Upper lobe of left lung (tissue), 6 donors: ENCODE measurements at regions not wholly inside any gene's neighbourhood (a gene's known extent, or its start where the extent isn't known, plus 50 kb on each side); places are given as distances from the start of the nearest gene placed in this dataset.

ENCODE experiments used
- ATAC-seq, 2 donors: fragments of 200-7000 bp; cut with Tn5 transposase; one replicate each; pipeline ENCODE4 v1.9.1; 2022; ENCODE audit warnings: mild to moderate bottlenecking in 2 of 2, moderate library complexity in 2 of 2; ENCODE audit not compliant: low FRiP score in 2 of 2
- DNase-seq, 2 donors: peaks; one replicate each; pipeline ENCODE4 v3.0.0-alpha.2; 2019 to 2020
- H3K27ac ChIP-seq, 4 donors: fragments of 200-600 bp; sonication (generic); one replicate each; pipeline ENCODE4 v1.5.1; 2016 to 2019
- H3K27me3 ChIP-seq, 4 donors: fragments of 200-600 bp; sonication (generic); one replicate each; pipeline ENCODE4 v1.5.1; 2017 to 2019
- H3K36me3 ChIP-seq, 4 donors: fragments of 200-600 bp; sonication (generic); one replicate each; pipeline ENCODE4 v1.5.1; 2016 to 2019
- H3K4me1 ChIP-seq, 4 donors: fragments of 200-600 bp; sonication (generic); one replicate each; pipeline ENCODE4 v1.5.1; 2018 to 2019
- H3K4me3 ChIP-seq, 4 donors: fragments of 200-600 bp; sonication (generic); one replicate each; pipeline ENCODE4 v1.5.1; 2017 to 2019; ENCODE audit warnings: mild to moderate bottlenecking in 2 of 4, moderate library complexity in 1 of 4
- H3K9me3 ChIP-seq, 4 donors: fragments of 200-600 bp; sonication (generic); one replicate each; pipeline ENCODE4 v1.5.1; 2018 to 2019
- EP300 ChIP-seq, 4 donors: sonication (generic); formaldehyde crosslinking; IDR thresholded peaks; one replicate each; pipeline ENCODE4 v1.5.1; 2017; ENCODE audit warnings: antibody characterized with exemption in 4 of 4, control low read depth in 2 of 4
- POLR2A ChIP-seq, 4 donors: fragments of 450-650 bp; IDR thresholded peaks; one replicate each; pipeline ENCODE4 v1.5.1; 2016 to 2017; ENCODE audit warnings: antibody characterized with exemption in 4 of 4, mild to moderate bottlenecking in 2 of 4
- POLR2AphosphoS5 ChIP-seq, 2 donors: sonication (generic); formaldehyde crosslinking; IDR thresholded peaks; one replicate each; pipeline ENCODE4 v1.5.1; 2017; ENCODE audit warnings: antibody characterized with exemption in 2 of 2
- WGBS, 2 donors: methylation state at CpG; one replicate each; pipeline ENCODE4 v1.1.5; 2017 to 2018; 5-methylcytosine and 5-hydroxymethylcytosine counted together
- TF ChIP-seq, protein P1 (sequence below), 6 experiments: fragments of 450-650 bp in 4 of 6; fragments of 200-600 bp in 2 of 6; sonication (generic) in 2 of 6; IDR thresholded peaks; one replicate each; pipeline ENCODE4 v1.5.1; 2016 to 2019; ENCODE audit warnings: antibody characterized with exemption in 6 of 6
- donor health status: DM: no; HTN: no; CAD: no; lungs with moderate emphysema.
- donor health status: DM: no; HTN: yes; CAD: no; lungs with severe emphysema.

DNA sequence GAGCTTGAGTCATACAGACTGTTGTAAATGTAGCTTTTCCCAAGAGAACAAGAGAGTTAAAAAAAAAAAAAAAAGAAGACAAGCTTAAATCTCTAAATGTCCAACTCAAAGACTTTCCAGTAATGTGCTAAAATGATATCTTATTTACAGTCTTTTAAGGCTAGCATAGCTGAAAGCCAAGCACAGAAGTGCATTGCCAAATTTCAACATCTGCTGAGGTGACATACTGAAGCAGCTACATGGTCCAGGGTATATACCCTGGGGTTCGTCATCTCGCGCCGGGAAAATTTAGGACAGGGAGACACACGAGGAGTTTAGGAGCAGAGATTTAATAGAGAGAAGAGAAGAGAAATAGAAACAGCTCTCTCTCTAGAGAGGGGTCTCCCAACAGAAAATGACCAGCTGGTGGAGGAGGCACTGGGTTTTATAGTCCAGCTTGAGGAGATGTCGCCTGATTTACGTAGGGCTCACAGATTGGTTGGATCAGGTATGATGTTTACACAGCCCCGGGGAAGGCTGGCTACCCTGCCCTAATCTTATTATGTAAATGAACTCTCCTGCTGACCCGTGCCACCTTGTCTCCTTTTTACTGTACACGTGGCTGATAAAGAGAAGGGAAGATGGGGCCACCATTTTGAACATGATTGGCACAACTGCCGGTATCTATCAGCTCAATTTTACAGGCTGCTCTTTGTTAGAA, 172.7 kb downstream of the TRIM33 start:
- DNase-seq (no peak), ATAC-seq (no peak)
- Histone ChIP-seq H3K36me3 (no peaks in the 10 kb centered on the region), H3K27me3 (no peaks in the 10 kb centered on the region), H3K27ac (no peak overlapping the region), H3K9me3 (no peaks in the 10 kb centered on the region), H3K4me3 (no peak overlapping the region), H3K4me1 (no peaks in the 10 kb centered on the region)
- 72 to 76% methylated on average over 11 of the region's 11 CpGs for WGBS, 2 donors
- TF ChIP-seq EP300 (IDR thresholded peaks at IDR 0.05) (no peak), POLR2AphosphoS5 (IDR thresholded peaks at IDR 0.05) (no peak)
- TF ChIP-seq, protein P1, sequence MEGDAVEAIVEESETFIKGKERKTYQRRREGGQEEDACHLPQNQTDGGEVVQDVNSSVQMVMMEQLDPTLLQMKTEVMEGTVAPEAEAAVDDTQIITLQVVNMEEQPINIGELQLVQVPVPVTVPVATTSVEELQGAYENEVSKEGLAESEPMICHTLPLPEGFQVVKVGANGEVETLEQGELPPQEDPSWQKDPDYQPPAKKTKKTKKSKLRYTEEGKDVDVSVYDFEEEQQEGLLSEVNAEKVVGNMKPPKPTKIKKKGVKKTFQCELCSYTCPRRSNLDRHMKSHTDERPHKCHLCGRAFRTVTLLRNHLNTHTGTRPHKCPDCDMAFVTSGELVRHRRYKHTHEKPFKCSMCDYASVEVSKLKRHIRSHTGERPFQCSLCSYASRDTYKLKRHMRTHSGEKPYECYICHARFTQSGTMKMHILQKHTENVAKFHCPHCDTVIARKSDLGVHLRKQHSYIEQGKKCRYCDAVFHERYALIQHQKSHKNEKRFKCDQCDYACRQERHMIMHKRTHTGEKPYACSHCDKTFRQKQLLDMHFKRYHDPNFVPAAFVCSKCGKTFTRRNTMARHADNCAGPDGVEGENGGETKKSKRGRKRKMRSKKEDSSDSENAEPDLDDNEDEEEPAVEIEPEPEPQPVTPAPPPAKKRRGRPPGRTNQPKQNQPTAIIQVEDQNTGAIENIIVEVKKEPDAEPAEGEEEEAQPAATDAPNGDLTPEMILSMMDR (IDR thresholded peaks at IDR 0.05) = no peak

DNA sequence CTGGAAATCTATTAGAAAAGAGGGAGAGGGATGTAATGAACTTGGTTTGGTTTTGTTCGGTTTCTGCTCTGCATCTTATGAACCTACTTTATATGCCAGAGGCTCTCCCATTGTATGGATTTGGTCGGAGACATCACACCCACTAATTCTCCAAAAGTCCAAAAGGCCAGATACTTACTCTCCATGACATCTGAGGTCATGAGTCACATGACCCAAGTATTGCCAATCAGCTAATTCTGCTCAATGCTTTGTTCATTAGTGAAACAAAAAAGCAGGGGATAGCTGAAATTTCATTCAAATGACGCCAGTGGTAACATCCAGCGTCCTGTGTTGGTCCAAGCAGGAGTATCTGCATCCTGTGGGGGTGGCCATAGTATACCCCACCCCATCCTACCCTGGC, 173.6 kb downstream of the TRIM33 start:
- no peak overlapping the region for H3K27ac ChIP-seq
- TF ChIP-seq, protein P1 (IDR thresholded peaks at IDR 0.05) = no peak
- no peak for TF ChIP-seq POLR2A (IDR thresholded peaks at IDR 0.05)
- no peak for TF ChIP-seq POLR2AphosphoS5 (IDR thresholded peaks at IDR 0.05)
- ATAC-seq (no peak), DNase-seq (no peak)
- 79 to 84% methylated on average over 4 of the region's 4 CpGs for WGBS, 2 donors
- H3K4me1 ChIP-seq = no peaks in the 10 kb centered on the region
- no peaks in the 10 kb centered on the region for H3K36me3 ChIP-seq
- no peak overlapping the region for H3K4me3 ChIP-seq
- H3K27me3 ChIP-seq = no peaks in the 10 kb centered on the region
- no peaks in the 10 kb centered on the region for H3K9me3 ChIP-seq

DNA sequence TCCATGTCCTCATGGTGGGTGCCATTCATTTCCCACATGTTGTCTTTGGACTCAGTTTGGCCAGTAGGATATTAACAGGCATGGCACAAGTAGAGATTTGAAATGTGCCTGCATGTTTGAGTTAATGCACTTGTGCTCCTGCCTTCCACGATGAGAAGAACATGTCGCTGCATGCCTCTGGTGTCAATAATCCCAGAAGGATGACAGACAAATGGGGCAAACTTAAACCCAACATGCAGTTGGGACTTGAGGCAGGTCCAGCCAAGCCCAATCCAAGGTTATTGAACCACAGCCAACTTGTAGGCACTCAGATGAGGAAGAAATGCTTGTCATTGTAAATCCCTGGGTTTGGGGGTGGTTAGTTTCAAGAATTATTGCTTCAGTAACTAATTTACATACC, 174.6 kb downstream of the TRIM33 start:
- H3K9me3 ChIP-seq = no peaks in the 10 kb centered on the region
- H3K4me1 ChIP-seq = no peaks in the 10 kb centered on the region
- ATAC-seq (no peak), DNase-seq (no peak)
- H3K27me3 ChIP-seq = no peaks in the 10 kb centered on the region
- TF ChIP-seq, protein P1 (IDR thresholded peaks at IDR 0.05) = no peak
- TF ChIP-seq POLR2A (IDR thresholded peaks at IDR 0.05) (no peak), POLR2AphosphoS5 (IDR thresholded peaks at IDR 0.05) (no peak), EP300 (IDR thresholded peaks at IDR 0.05) (no peak)
- H3K27ac ChIP-seq = no peak overlapping the region
- H3K36me3 ChIP-seq = no peaks in the 10 kb centered on the region
- WGBS, 2 donors = 91 to 92% methylated on average over 2 of the region's 2 CpGs
- H3K4me3 ChIP-seq = no peak overlapping the region

DNA sequence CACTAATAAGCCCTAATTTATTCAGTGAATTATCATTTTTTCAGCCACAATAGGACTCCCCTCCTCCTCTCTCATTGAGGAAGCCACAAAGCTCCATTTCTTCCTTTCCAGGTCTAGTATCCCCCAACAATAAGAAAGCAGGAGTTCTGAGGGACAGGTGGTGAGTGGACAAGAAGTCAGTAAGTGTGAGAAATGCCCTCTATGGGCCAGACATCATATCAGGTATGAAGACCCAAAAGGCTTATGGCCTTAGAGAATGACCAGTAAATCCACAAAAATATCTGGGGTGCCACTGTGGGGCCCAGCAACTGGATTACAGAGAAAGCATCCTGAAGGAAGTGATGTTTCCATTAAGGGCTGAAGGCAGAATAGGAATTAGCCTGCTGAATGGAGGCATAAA, 175.7 kb downstream of the TRIM33 start:
- no peak for ATAC-seq
- no peak for DNase-seq
- Histone ChIP-seq H3K9me3 (no peaks in the 10 kb centered on the region), H3K36me3 (no peaks in the 10 kb centered on the region), H3K4me3 (no peak overlapping the region), H3K27me3 (no peaks in the 10 kb centered on the region), H3K4me1 (no peaks in the 10 kb centered on the region), H3K27ac (no peak overlapping the region)
- no peak for TF ChIP-seq EP300 (IDR thresholded peaks at IDR 0.05)
- TF ChIP-seq POLR2AphosphoS5 (IDR thresholded peaks at IDR 0.05) = no peak
- TF ChIP-seq POLR2A (IDR thresholded peaks at IDR 0.05) = no peak
- TF ChIP-seq, protein P1 (IDR thresholded peaks at IDR 0.05) = no peak

DNA sequence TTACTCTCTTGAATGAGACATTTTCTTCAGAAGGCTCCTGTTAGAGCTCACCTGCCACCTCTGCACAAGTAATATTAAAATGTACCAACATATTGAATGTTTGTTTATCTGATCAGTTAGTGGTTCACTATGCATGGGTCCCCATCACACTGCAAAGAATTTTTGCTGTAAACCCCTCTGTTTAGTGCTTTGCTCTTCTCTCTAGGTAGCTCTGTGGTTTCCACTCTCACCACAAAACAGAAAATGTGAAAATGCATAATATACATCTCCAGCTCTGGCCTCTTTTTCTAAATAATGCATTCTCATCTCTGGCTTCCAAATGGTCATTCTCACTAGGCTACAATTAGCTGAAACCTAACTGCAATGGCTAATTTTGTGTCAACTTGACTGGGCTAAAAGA, 176.7 kb downstream of the TRIM33 start:
- TF ChIP-seq, protein P1 (IDR thresholded peaks at IDR 0.05) = no peak
- TF ChIP-seq POLR2AphosphoS5 (IDR thresholded peaks at IDR 0.05) (no peak), EP300 (IDR thresholded peaks at IDR 0.05) (no peak), POLR2A (IDR thresholded peaks at IDR 0.05) (no peak)
- no peak overlapping the region for H3K27ac ChIP-seq
- DNase-seq (no peak), ATAC-seq (no peak)
- H3K27me3 ChIP-seq = no peaks in the 10 kb centered on the region
- H3K4me1 ChIP-seq = no peaks in the 10 kb centered on the region
- no peaks in the 10 kb centered on the region for H3K9me3 ChIP-seq
- H3K4me3 ChIP-seq = no peak overlapping the region
- no peaks in the 10 kb centered on the region for H3K36me3 ChIP-seq
